ENCODE measurements at regions not wholly inside any gene's neighbourhood (a gene's known extent, or its start where the extent isn't known, plus 50 kb on each side); places are given as distances from the start of the nearest gene placed in this dataset.

DNA sequence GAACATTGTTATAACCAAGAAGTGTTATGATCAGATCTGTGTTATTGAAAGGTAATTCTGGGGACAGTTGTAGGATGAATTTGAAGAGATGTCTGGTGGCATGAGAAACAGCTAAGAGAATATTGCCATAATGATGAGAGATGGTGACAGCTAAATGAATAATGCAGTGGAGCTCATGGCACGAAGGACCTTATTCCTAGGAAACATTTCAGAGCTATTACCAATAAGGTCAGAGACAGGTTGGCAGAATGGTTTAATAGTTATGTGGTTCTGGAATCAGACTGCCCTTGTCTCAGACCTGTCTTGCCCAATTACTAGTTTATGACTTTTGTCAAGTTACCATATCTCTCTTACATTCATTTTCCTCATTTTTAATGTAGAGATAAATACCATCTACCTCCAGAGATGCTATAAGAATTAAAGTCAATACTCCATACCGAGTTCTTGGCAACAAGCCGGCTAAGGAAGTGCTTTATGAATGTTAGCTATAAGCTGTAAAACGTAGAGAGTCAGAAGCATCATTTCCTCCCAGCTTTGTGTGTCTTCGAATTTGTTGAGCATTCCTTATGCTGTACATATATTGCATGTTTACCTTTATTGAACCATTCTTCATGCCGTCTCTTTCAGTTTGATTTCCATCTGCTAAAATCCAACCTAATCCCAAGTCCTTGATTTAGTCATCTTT, 73.6 kb upstream of the COL5A2 start:
- no peak overlapping the region for H3K4me3 ChIP-seq (ENCODE audit: low read length)
- H3F3A ChIP-seq (ENCODE audit: control insufficient read depth, insufficient read depth): no peaks in the 10 kb centered on the region
- H3K27ac ChIP-seq (ENCODE audit: low read depth, low read length): no peak overlapping the region
- H3K79me2 ChIP-seq (ENCODE audit: control insufficient read depth, low read length): no peaks in the 10 kb centered on the region
- H3K36me3 ChIP-seq (ENCODE audit: control insufficient read depth, low read length): no peaks in the 10 kb centered on the region
- no peak for TF ChIP-seq EZH2phosphoT487 (IDR thresholded peaks at IDR 0.05; ENCODE audit: borderline replicate concordance, low read length)
- TF ChIP-seq, protein P1, sequence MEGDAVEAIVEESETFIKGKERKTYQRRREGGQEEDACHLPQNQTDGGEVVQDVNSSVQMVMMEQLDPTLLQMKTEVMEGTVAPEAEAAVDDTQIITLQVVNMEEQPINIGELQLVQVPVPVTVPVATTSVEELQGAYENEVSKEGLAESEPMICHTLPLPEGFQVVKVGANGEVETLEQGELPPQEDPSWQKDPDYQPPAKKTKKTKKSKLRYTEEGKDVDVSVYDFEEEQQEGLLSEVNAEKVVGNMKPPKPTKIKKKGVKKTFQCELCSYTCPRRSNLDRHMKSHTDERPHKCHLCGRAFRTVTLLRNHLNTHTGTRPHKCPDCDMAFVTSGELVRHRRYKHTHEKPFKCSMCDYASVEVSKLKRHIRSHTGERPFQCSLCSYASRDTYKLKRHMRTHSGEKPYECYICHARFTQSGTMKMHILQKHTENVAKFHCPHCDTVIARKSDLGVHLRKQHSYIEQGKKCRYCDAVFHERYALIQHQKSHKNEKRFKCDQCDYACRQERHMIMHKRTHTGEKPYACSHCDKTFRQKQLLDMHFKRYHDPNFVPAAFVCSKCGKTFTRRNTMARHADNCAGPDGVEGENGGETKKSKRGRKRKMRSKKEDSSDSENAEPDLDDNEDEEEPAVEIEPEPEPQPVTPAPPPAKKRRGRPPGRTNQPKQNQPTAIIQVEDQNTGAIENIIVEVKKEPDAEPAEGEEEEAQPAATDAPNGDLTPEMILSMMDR (IDR thresholded peaks at IDR 0.05; ENCODE audit: low read depth, low read length, poor library complexity, severe bottlenecking): no peak
- H3K4me1 ChIP-seq (ENCODE audit: control insufficient read depth, low read length): no peaks in the 10 kb centered on the region
- H3K4me2 ChIP-seq (ENCODE audit: low read length): no peak overlapping the region
- H3K9me3 ChIP-seq (ENCODE audit: control insufficient read depth, insufficient read depth, low read length): no peaks in the 10 kb centered on the region
- no peaks in the 10 kb centered on the region for H3K27me3 ChIP-seq (ENCODE audit: control insufficient read depth, low read length)
- no peaks in the 10 kb centered on the region for H3K9me2 ChIP-seq (replicated peaks; ENCODE audit: control insufficient read depth, low read length)
- no peaks in the 10 kb centered on the region for H4K20me1 ChIP-seq (ENCODE audit: control insufficient read depth, insufficient read depth, low read depth, low read length)

DNA sequence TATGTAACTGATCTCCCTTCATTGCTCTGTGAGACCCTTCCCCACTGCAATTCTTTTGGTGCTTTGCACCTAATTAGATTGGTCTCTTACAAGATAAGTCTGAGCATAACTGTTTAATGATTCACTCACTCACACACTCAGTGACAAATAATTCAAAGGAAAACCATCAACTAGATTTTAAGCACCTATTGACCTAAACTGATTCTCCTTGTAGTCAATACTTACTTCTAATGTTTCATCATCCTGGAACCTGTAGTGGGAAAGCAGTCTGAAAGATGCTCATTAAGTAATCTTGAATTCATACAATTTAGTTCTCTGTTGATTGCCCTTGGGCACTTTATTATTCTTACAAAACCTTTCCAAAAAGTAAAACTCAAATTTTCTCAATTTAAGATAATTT, 74.3 kb upstream of the COL5A2 start:
- Histone ChIP-seq H3K79me2 (ENCODE audit: control insufficient read depth, low read length) (no peaks in the 10 kb centered on the region), H3K27me3 (ENCODE audit: control insufficient read depth, low read length) (no peaks in the 10 kb centered on the region), H4K20me1 (ENCODE audit: control insufficient read depth, insufficient read depth, low read depth, low read length) (no peaks in the 10 kb centered on the region), H3K4me1 (ENCODE audit: control insufficient read depth, low read length) (no peaks in the 10 kb centered on the region), H3F3A (ENCODE audit: control insufficient read depth, insufficient read depth) (no peaks in the 10 kb centered on the region), H3K27ac (ENCODE audit: low read depth, low read length) (no peak overlapping the region), H3K4me3 (ENCODE audit: low read length) (no peak overlapping the region), H3K9me2 (replicated peaks; ENCODE audit: control insufficient read depth, low read length) (no peaks in the 10 kb centered on the region), H3K36me3 (ENCODE audit: control insufficient read depth, low read length) (no peaks in the 10 kb centered on the region), H3K9me3 (ENCODE audit: control insufficient read depth, insufficient read depth, low read length) (no peaks in the 10 kb centered on the region), H3K4me2 (ENCODE audit: low read length) (no peak overlapping the region)
- no peak for TF ChIP-seq EZH2phosphoT487 (IDR thresholded peaks at IDR 0.05; ENCODE audit: borderline replicate concordance, low read length)
- TF ChIP-seq, protein P1 (IDR thresholded peaks at IDR 0.05; ENCODE audit: low read depth, low read length, poor library complexity, severe bottlenecking): no peak

DNA sequence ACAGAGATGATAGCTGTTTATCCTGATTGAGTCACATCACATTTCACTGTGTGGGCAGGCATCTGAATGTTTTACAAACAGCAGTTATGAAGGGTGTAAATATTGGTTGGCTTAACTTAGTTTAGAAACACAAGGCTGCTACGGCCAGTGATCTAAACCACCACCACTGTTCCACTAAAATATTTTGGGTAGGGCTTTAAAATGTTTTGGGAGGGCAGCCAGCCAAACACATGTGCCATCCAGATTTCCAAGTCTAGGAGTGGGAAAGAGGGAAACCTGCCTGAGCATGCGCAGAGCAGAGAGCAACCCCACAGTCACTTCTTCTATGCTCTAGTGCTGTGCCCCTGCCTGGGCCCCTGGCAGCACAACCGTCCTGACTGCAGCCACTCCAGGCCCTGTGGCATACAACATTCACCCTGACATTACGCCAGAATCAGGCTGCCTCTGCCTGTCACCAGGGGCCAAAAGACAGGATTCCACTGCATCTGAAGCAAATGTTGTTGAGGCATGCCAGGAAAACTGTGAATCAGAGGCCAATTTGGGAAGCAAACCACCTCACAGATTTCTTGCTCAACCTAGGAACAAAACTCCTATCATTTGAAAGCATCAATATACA, 74.8 kb upstream of the COL5A2 start:
- H3K4me2 ChIP-seq (ENCODE audit: low read length): no peak overlapping the region
- no peaks in the 10 kb centered on the region for H3K9me3 ChIP-seq (ENCODE audit: control insufficient read depth, insufficient read depth, low read length)
- no peaks in the 10 kb centered on the region for H4K20me1 ChIP-seq (ENCODE audit: control insufficient read depth, insufficient read depth, low read depth, low read length)
- H3K4me1 ChIP-seq (ENCODE audit: control insufficient read depth, low read length): no peaks in the 10 kb centered on the region
- H3K4me3 ChIP-seq (ENCODE audit: low read length): no peak overlapping the region
- H3F3A ChIP-seq (ENCODE audit: control insufficient read depth, insufficient read depth): no peaks in the 10 kb centered on the region
- H3K27me3 ChIP-seq (ENCODE audit: control insufficient read depth, low read length): no peaks in the 10 kb centered on the region
- TF ChIP-seq EZH2phosphoT487 (IDR thresholded peaks at IDR 0.05; ENCODE audit: borderline replicate concordance, low read length): no peak
- TF ChIP-seq, protein P1 (IDR thresholded peaks at IDR 0.05; ENCODE audit: low read depth, low read length, poor library complexity, severe bottlenecking): no peak
- H3K27ac ChIP-seq (ENCODE audit: low read depth, low read length): no peak overlapping the region
- H3K79me2 ChIP-seq (ENCODE audit: control insufficient read depth, low read length): no peaks in the 10 kb centered on the region
- H3K36me3 ChIP-seq (ENCODE audit: control insufficient read depth, low read length): no peaks in the 10 kb centered on the region
- no peaks in the 10 kb centered on the region for H3K9me2 ChIP-seq (replicated peaks; ENCODE audit: control insufficient read depth, low read length)

Measured in DOHH2 (cell line).